ENCODE measurements at regions not wholly inside any gene's neighbourhood (a gene's known extent, or its start where the extent isn't known, plus 50 kb on each side); places are given as distances from the start of the nearest gene placed in this dataset.

GRCh38 chr11:116527180-116527991, 245.4 kb downstream of the BUD13 start:
- FAIRE-seq: no peak

- FAIRE-seq: no peak
Observed at GRCh38 chr11:116525961-116526495, 246.8 kb downstream of the BUD13 start.

GRCh38 chr11:116519499-116519898, 253.3 kb downstream of the BUD13 start:
- no peak for FAIRE-seq

- no peak for FAIRE-seq
Observed at GRCh38 chr11:116518141-116518540, 254.6 kb downstream of the BUD13 start.

- no peak for FAIRE-seq
Observed at GRCh38 chr11:116517584-116517983, 255.2 kb downstream of the BUD13 start.

GRCh38 chr11:116517077-116517476, 255.7 kb downstream of the BUD13 start:
- FAIRE-seq: no peak

GRCh38 chr11:116515664-116516184, 257.1 kb downstream of the BUD13 start:
- no peak for FAIRE-seq

- FAIRE-seq: no peak
Observed at GRCh38 chr11:116513894-116514293, 258.9 kb downstream of the BUD13 start.

GRCh38 chr11:116513278-116513823, 259.4 kb downstream of the BUD13 start:
- no peak for FAIRE-seq

- no peak for FAIRE-seq
Observed at GRCh38 chr11:116512841-116513240, 259.9 kb downstream of the BUD13 start.

- no peak for FAIRE-seq
Observed at GRCh38 chr11:116511684-116512083, 261.1 kb downstream of the BUD13 start.

GRCh38 chr11:116510886-116511650, 261.7 kb downstream of the BUD13 start:
- FAIRE-seq: no peak

- FAIRE-seq: no peak
Observed at GRCh38 chr11:116510166-116510565, 262.6 kb downstream of the BUD13 start.

GRCh38 chr11:116509551-116509950, 263.2 kb downstream of the BUD13 start:
- no peak for FAIRE-seq

- no peak for FAIRE-seq
Observed at GRCh38 chr11:116507849-116508695, 264.7 kb downstream of the BUD13 start.

GRCh38 chr11:116507016-116507415, 265.8 kb downstream of the BUD13 start:
- no peak for FAIRE-seq

- no peak for FAIRE-seq
Observed at GRCh38 chr11:116506263-116506825, 266.4 kb downstream of the BUD13 start.

- FAIRE-seq: no peak
Observed at GRCh38 chr11:116505298-116506262, 267.2 kb downstream of the BUD13 start.

- no peak for FAIRE-seq
Observed at GRCh38 chr11:116504541-116505297, 268.1 kb downstream of the BUD13 start.
